ENCODE measurements at regions not wholly inside any gene's neighbourhood (a gene's known extent, or its start where the extent isn't known, plus 50 kb on each side); places are given as distances from the start of the nearest gene placed in this dataset.
"Not testable (repeated sequence)": the region's sequence is repeated elsewhere in the genome, so short reads cannot be mapped to it uniquely, and the experiment has no call there.

GRCh38 chr13:47705185-47705584, 295.9 kb downstream of the SUCLA2 start:
- H3K4me3 ChIP-seq (ENCODE audit: low read length), result no peak overlapping the region
- TF ChIP-seq ZNF274 (IDR thresholded peaks at IDR 0.05; ENCODE audit: low read depth, low read length), result no peak

GRCh38 chr13:47696674-47697073, 304.4 kb downstream of the SUCLA2 start:
- H3K4me3 ChIP-seq (ENCODE audit: low read length), result no peak overlapping the region
- TF ChIP-seq ZNF274 (IDR thresholded peaks at IDR 0.05; ENCODE audit: low read depth, low read length), result no peak

GRCh38 chr13:47687577-47687976, 313.5 kb downstream of the SUCLA2 start:
- no peak overlapping the region for H3K4me3 ChIP-seq (ENCODE audit: low read length)
- TF ChIP-seq ZNF274 (IDR thresholded peaks at IDR 0.05; ENCODE audit: low read depth, low read length), result no peak

- not testable (repeated sequence) for H3K4me3 ChIP-seq (ENCODE audit: low read length)
Observed at GRCh38 chr13:47685156-47685555, 315.9 kb downstream of the SUCLA2 start.

- no peak for TF ChIP-seq ZNF274 (IDR thresholded peaks at IDR 0.05; ENCODE audit: low read depth, low read length)
Observed at GRCh38 chr13:47680748-47681147, 320.3 kb downstream of the SUCLA2 start.

GRCh38 chr13:47679401-47679800, 321.7 kb downstream of the SUCLA2 start:
- TF ChIP-seq ZNF274 (IDR thresholded peaks at IDR 0.05; ENCODE audit: low read depth, low read length), result no peak
- no peak overlapping the region for H3K4me3 ChIP-seq (ENCODE audit: low read length)

More at GRCh38 chr13:47680748-47681147, 320.3 kb downstream of the SUCLA2 start:
- no peak overlapping the region for H3K4me3 ChIP-seq (ENCODE audit: low read length)

- H3K4me3 ChIP-seq (ENCODE audit: low read length), result no peak overlapping the region
- no peak for TF ChIP-seq ZNF274 (IDR thresholded peaks at IDR 0.05; ENCODE audit: low read depth, low read length)
Observed at GRCh38 chr13:47678201-47678968, 322.7 kb downstream of the SUCLA2 start.

GRCh38 chr13:47675871-47676270, 325.2 kb downstream of the SUCLA2 start:
- no peak overlapping the region for H3K4me3 ChIP-seq (ENCODE audit: low read length)
- no peak for TF ChIP-seq ZNF274 (IDR thresholded peaks at IDR 0.05; ENCODE audit: low read depth, low read length)

- H3K4me3 ChIP-seq (ENCODE audit: low read length), result no peak overlapping the region
- no peak for TF ChIP-seq ZNF274 (IDR thresholded peaks at IDR 0.05; ENCODE audit: low read depth, low read length)
Observed at GRCh38 chr13:47673009-47673850, 327.8 kb downstream of the SUCLA2 start.

GRCh38 chr13:47672245-47673008, 328.6 kb downstream of the SUCLA2 start:
- no peak overlapping the region for H3K4me3 ChIP-seq (ENCODE audit: low read length)
- no peak for TF ChIP-seq ZNF274 (IDR thresholded peaks at IDR 0.05; ENCODE audit: low read depth, low read length)

GRCh38 chr13:47671776-47672175, 329.3 kb downstream of the SUCLA2 start:
- no peak for TF ChIP-seq ZNF274 (IDR thresholded peaks at IDR 0.05; ENCODE audit: low read depth, low read length)
- no peak overlapping the region for H3K4me3 ChIP-seq (ENCODE audit: low read length)

GRCh38 chr13:47665043-47665442, 336.0 kb downstream of the SUCLA2 start:
- TF ChIP-seq ZNF274 (IDR thresholded peaks at IDR 0.05; ENCODE audit: low read depth, low read length), result no peak
- H3K4me3 ChIP-seq (ENCODE audit: low read length), result no peak overlapping the region

- no peak overlapping the region for H3K4me3 ChIP-seq (ENCODE audit: low read length)
- no peak for TF ChIP-seq ZNF274 (IDR thresholded peaks at IDR 0.05; ENCODE audit: low read depth, low read length)
Observed at GRCh38 chr13:47661076-47661475, 340.0 kb downstream of the SUCLA2 start.

GRCh38 chr13:47656651-47657050, 344.4 kb downstream of the SUCLA2 start:
- TF ChIP-seq ZNF274 (IDR thresholded peaks at IDR 0.05; ENCODE audit: low read depth, low read length), result no peak
- no peak overlapping the region for H3K4me3 ChIP-seq (ENCODE audit: low read length)

Measured in GM08714 (cell line).